HL-60 (cell line): ENCODE measurements at regions not wholly inside any gene's neighbourhood (a gene's known extent, or its start where the extent isn't known, plus 50 kb on each side); places are given as distances from the start of the nearest gene placed in this dataset.

Source experiments
- DNase-seq, 2 experiments: peaks; one replicate each; pipeline ENCODE4 v3.0.0-alpha.2; 2010 to 2020; ENCODE audit warnings: low read depth in 1 of 2, low spot score in 1 of 2
- H3K27ac ChIP-seq: fragments of 250-450 bp; sonication (Bioruptor Pico); replicated peaks from 2 replicates; pipeline ENCODE4 v1.5.1; 2020; ENCODE audit warnings: mild to moderate bottlenecking, moderate library complexity
- H3K27me3 ChIP-seq: fragments of 250-450 bp; sonication (Bioruptor Pico); 2 replicates; pipeline ENCODE4 v1.5.1; 2021; ENCODE audit warnings: mild to moderate bottlenecking, moderate library complexity; ENCODE audit not compliant: insufficient read depth, poor library complexity, severe bottlenecking
- H3K4me3 ChIP-seq: replicated peaks from 2 replicates; pipeline ENCODE4 v1.5.1; 2011; ENCODE audit warnings: mild to moderate bottlenecking, control low read depth, low read length; ENCODE audit not compliant: insufficient read depth
- GABPA ChIP-seq: IDR thresholded peaks from 2 replicates; pipeline ENCODE4 v1.6.1; 2012; ENCODE audit warnings: low read depth
- POLR2AphosphoS5 ChIP-seq: IDR thresholded peaks from 2 replicates; pipeline ENCODE4 v1.6.1; 2012; ENCODE audit warnings: low read depth
- REST ChIP-seq: IDR thresholded peaks from 2 replicates; pipeline ENCODE4 v1.6.1; 2012; ENCODE audit warnings: low read depth; ENCODE audit not compliant: insufficient replicate concordance
- SPI1 ChIP-seq: IDR thresholded peaks from 2 replicates; pipeline ENCODE4 v1.6.1; 2012; ENCODE audit warnings: low read depth, mild to moderate bottlenecking, borderline replicate concordance
- TF ChIP-seq, protein P1 (sequence below): IDR thresholded peaks from one replicate; pipeline ENCODE4 v1.5.1; 2011; ENCODE audit warnings: low read length, control low read depth, inconsistent platforms; ENCODE audit not compliant: insufficient read depth

- Histone ChIP-seq H3K27me3 (no peaks in the 10 kb centered on the region), H3K27ac (no peak overlapping the region), H3K4me3 (no peak overlapping the region)
- no peak for DNase-seq
- TF ChIP-seq REST (no peak), GABPA (no peak), SPI1 (no peak), POLR2AphosphoS5 (no peak)
- TF ChIP-seq, protein P1, sequence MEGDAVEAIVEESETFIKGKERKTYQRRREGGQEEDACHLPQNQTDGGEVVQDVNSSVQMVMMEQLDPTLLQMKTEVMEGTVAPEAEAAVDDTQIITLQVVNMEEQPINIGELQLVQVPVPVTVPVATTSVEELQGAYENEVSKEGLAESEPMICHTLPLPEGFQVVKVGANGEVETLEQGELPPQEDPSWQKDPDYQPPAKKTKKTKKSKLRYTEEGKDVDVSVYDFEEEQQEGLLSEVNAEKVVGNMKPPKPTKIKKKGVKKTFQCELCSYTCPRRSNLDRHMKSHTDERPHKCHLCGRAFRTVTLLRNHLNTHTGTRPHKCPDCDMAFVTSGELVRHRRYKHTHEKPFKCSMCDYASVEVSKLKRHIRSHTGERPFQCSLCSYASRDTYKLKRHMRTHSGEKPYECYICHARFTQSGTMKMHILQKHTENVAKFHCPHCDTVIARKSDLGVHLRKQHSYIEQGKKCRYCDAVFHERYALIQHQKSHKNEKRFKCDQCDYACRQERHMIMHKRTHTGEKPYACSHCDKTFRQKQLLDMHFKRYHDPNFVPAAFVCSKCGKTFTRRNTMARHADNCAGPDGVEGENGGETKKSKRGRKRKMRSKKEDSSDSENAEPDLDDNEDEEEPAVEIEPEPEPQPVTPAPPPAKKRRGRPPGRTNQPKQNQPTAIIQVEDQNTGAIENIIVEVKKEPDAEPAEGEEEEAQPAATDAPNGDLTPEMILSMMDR, result no peak
These were observed 203.5 kb upstream of the RBMS3 start for GRCh38 chr3:29077356-29077755.

GRCh38 chr3:29079358-29079757 is 201.5 kb upstream of the RBMS3 start:
- H3K4me3 ChIP-seq, result no peak overlapping the region
- no peak for DNase-seq
- H3K27me3 ChIP-seq, result no peaks in the 10 kb centered on the region
- TF ChIP-seq, protein P1, result no peak
- no peak for TF ChIP-seq SPI1
- TF ChIP-seq REST, result no peak
- TF ChIP-seq POLR2AphosphoS5, result no peak
- no peak for TF ChIP-seq GABPA
- no peak overlapping the region for H3K27ac ChIP-seq

DNA sequence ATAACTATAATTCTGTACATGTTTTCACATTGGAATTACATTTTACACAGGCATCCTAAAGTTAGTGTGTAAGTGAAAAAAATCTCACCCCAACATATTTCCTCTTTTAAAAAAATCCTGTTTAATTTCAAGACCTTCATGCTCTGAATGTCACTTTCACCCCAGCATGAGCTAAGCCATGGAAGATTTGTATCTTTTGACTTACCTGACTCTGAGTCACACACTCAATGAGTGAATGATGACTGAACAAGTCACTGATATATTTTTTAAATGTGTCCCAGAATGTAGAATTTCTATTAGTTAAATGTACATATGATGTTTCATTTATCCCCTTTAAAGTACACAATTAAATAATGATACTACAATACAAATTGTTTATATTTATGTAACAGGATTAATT is 199.9 kb upstream of the RBMS3 start:
- Histone ChIP-seq H3K27ac (no peak overlapping the region), H3K27me3 (no peaks in the 10 kb centered on the region), H3K4me3 (no peak overlapping the region)
- no peak for TF ChIP-seq GABPA
- no peak for TF ChIP-seq SPI1
- TF ChIP-seq POLR2AphosphoS5, result no peak
- TF ChIP-seq, protein P1, result no peak
- no peak for TF ChIP-seq REST
- DNase-seq, result no peak
